CD4-positive, alpha-beta T cell (primary cell): ENCODE measurements at regions not wholly inside any gene's neighbourhood (a gene's known extent, or its start where the extent isn't known, plus 50 kb on each side); places are given as distances from the start of the nearest gene placed in this dataset.

ENCODE experiments used
- ATAC-seq: fragments of 200-7000 bp; cut with Tn5 transposase; one replicate; pipeline ENCODE4 v1.10.0; 2022; ENCODE audit warnings: mild to moderate bottlenecking; ENCODE audit not compliant: poor library complexity
- CTCF ChIA-PET: fragments of 350-600 bp; sonication (Branson Sonifier 250); formaldehyde crosslinking; loops from one replicate; lab custom pipeline; 2021; ENCODE audit warnings: antibody characterized with exemption, inconsistent platforms; lab: Charles Lee
- POLR2A ChIA-PET: fragments of 350-600 bp; sonication (Branson Sonifier 250); formaldehyde crosslinking; loops from one replicate; lab custom pipeline; 2021; ENCODE audit warnings: antibody characterized with exemption, inconsistent platforms; lab: Charles Lee
- DNase-seq, 14 experiments: peaks; one replicate each; pipeline ENCODE4 v3.0.0-alpha.2; 2013 to 2020; ENCODE audit warnings: mixed read lengths in 2 of 14
- H3K27ac ChIP-seq, 2 donors: one replicate each; pipeline versions ENCODE4 v1.5.1 to v1.7.0; 2013; ENCODE audit warnings: low read length in 2 of 2, low read depth in 1 of 2, mild to moderate bottlenecking in 1 of 2
- H3K27me3 ChIP-seq, 2 experiments: 1 replicate in 1 of 2; 2 replicates in 1 of 2; pipeline versions ENCODE4 v1.6.1 to v1.7.0; 2013; ENCODE audit warnings: low read length in 2 of 2, control low read depth in 1 of 2, mild to moderate bottlenecking in 1 of 2, moderate library complexity in 1 of 2; ENCODE audit not compliant: insufficient read depth in 2 of 2, control insufficient read depth in 1 of 2
- H3K36me3 ChIP-seq: one replicate; pipeline ENCODE4 v1.6.1; 2013; ENCODE audit warnings: low read length, control low read depth; ENCODE audit not compliant: insufficient read depth
- H3K4me1 ChIP-seq: one replicate; pipeline ENCODE4 v1.6.1; 2013; ENCODE audit warnings: low read length, control low read depth; ENCODE audit not compliant: insufficient read depth
- H3K4me3 ChIP-seq: one replicate; pipeline ENCODE4 v1.5.1; 2013; ENCODE audit warnings: mild to moderate bottlenecking, low read length, moderate library complexity
- H3K9me3 ChIP-seq, 2 experiments: 1 replicate in 1 of 2; 2 replicates in 1 of 2; pipeline versions ENCODE4 v1.6.1 to v1.7.0; 2013; ENCODE audit warnings: low read length in 2 of 2, mild to moderate bottlenecking in 2 of 2, control low read depth in 1 of 2, moderate library complexity in 1 of 2; ENCODE audit not compliant: control insufficient read depth in 1 of 2, insufficient read depth in 1 of 2
- H3K27ac Mint-ChIP-seq: one replicate; pipeline ENCODE4 v1.8.0; 2020; ENCODE audit warnings: mixed read lengths
- H3K27me3 Mint-ChIP-seq: one replicate; pipeline ENCODE4 v1.8.0; 2021; ENCODE audit warnings: mixed read lengths
- H3K36me3 Mint-ChIP-seq: one replicate; pipeline ENCODE4 v1.8.0; 2021; ENCODE audit warnings: low read depth, mixed read lengths
- H3K4me1 Mint-ChIP-seq: one replicate; pipeline ENCODE4 v1.8.0; 2021; ENCODE audit warnings: low read depth, mixed read lengths
- H3K4me3 Mint-ChIP-seq: one replicate; pipeline ENCODE4 v1.8.0; 2020; ENCODE audit warnings: mild to moderate bottlenecking, mixed read lengths
- H3K9me3 Mint-ChIP-seq: one replicate; pipeline ENCODE4 v1.8.0; 2020; ENCODE audit warnings: mixed read lengths
- CTCF ChIP-seq: fragments of 200-600 bp; IDR thresholded peaks from one replicate; pipeline ENCODE4 v1.8.0; 2022; ENCODE audit warnings: antibody characterized with exemption, mild to moderate bottlenecking
- intact Hi-C, 2 experiments: fragments of 100-400 bp; cut with DNase I in 1 of 2; cut with micrococcal nuclease in 1 of 2; formaldehyde crosslinking; loops; one replicate each; pipeline versions ENCODE4 v1.15.1 to v1.9.0; 2023 to 2025; cut with DNase I, micrococcal nuclease

DNA sequence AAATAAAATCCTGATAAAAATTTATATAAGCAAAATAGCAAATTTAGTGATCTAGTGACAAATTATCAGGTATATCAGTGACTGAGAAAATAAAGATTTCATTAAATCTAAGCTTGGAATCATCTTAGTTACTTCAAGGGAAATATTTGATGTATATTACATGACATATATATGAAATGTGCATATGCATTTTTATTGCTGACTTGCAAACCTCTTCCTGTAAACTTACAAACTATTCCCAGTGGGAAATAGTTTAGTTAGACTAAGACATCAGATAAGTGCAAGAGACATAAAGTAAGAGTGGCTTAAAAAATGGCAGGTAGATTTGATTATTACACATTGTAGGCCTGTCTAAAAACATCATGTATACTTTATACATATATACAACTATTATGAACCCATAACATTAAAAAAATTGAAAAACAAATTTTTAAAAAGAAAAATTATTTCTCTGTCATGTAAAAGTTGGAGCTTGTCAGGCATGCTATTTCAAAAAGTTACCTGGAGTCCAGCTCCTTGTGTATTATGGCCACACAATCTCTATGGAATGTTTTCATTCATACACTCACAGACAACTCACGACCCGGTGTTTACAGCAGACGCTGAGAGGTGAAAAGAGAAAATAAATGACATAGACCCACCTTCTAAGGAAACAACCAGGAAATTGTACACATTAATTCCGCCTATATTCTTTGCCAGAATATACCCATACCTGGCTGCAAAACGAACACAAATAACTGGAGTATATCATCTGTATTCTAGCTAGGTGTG is 724.5 kb downstream of the SLITRK6 start:
- no peak overlapping the region for H3K27ac Mint-ChIP-seq
- H3K27me3 Mint-ChIP-seq: no peaks in the 10 kb centered on the region
- no peak for TF ChIP-seq CTCF
- no peaks in the 10 kb centered on the region for H3K4me1 ChIP-seq
- intact Hi-C loops: no loop called here
- CTCF ChIA-PET: no interaction called here
- no peak overlapping the region for H3K27ac ChIP-seq
- DNase-seq (no peak), ATAC-seq (no peak)
- no peaks in the 10 kb centered on the region for H3K36me3 Mint-ChIP-seq
- no peak overlapping the region for H3K4me3 ChIP-seq
- no peaks in the 10 kb centered on the region for H3K36me3 ChIP-seq
- H3K9me3 Mint-ChIP-seq: no peaks in the 10 kb centered on the region
- H3K9me3 ChIP-seq: no peaks in the 10 kb centered on the region
- no peak overlapping the region for H3K4me3 Mint-ChIP-seq
- POLR2A ChIA-PET: no interaction called here
- H3K27me3 ChIP-seq: no peaks in the 10 kb centered on the region
- no peaks in the 10 kb centered on the region for H3K4me1 Mint-ChIP-seq

GRCh38 chr13:85068231-85068630 is 731.0 kb downstream of the SLITRK6 start:
- peaks cover 0 to 10% of the 10 kb centered on the region in 2 experiments for H3K9me3 ChIP-seq
- DNase-seq (no peak), ATAC-seq (no peak)
- no peaks in the 10 kb centered on the region for H3K4me1 Mint-ChIP-seq
- H3K4me3 ChIP-seq: no peak overlapping the region
- TF ChIP-seq CTCF: no peak
- H3K36me3 Mint-ChIP-seq: no peaks in the 10 kb centered on the region
- no peak overlapping the region for H3K4me3 Mint-ChIP-seq
- no peaks in the 10 kb centered on the region for H3K27me3 ChIP-seq
- H3K4me1 ChIP-seq: no peaks in the 10 kb centered on the region
- intact Hi-C loops: no loop called here
- no peaks in the 10 kb centered on the region for H3K36me3 ChIP-seq
- no peaks in the 10 kb centered on the region for H3K27me3 Mint-ChIP-seq
- no peak overlapping the region for H3K27ac Mint-ChIP-seq
- no peak overlapping the region for H3K27ac ChIP-seq
- ChIA-PET POLR2A (no interaction called here), CTCF (no interaction called here)
- H3K9me3 Mint-ChIP-seq: no peaks in the 10 kb centered on the region

- Histone ChIP-seq H3K36me3 (no peaks in the 10 kb centered on the region), H3K27me3 (no peaks in the 10 kb centered on the region), H3K9me3 (no peaks in the 10 kb centered on the region), H3K4me3 (no peak overlapping the region), H3K4me1 (no peaks in the 10 kb centered on the region), H3K27ac (no peak overlapping the region)
- no peak overlapping the region for H3K27ac Mint-ChIP-seq
- H3K36me3 Mint-ChIP-seq: no peaks in the 10 kb centered on the region
- DNase-seq: no peak
- no peaks in the 10 kb centered on the region for H3K27me3 Mint-ChIP-seq
- POLR2A ChIA-PET: no interaction called here
- intact Hi-C loops: no loop called here
- no peak for ATAC-seq
- H3K9me3 Mint-ChIP-seq: no peaks in the 10 kb centered on the region
- H3K4me1 Mint-ChIP-seq: no peaks in the 10 kb centered on the region
- TF ChIP-seq CTCF: no peak
- H3K4me3 Mint-ChIP-seq: no peak overlapping the region
- CTCF ChIA-PET: interaction anchor here (1.2 kb wide), 1 partner anchor 11 kb away, joined by 4 read pairs; no protein-coding TSS in a partner anchor
Measured at GRCh38 chr13:85040215-85040614, 759.0 kb downstream of the SLITRK6 start.
